HEK293 (cell line): ENCODE measurements at regions not wholly inside any gene's neighbourhood (a gene's known extent, or its start where the extent isn't known, plus 50 kb on each side); places are given as distances from the start of the nearest gene placed in this dataset.

Experiments
- KLF8 ChIP-seq: fragments of 450-650 bp; formaldehyde crosslinking; IDR thresholded peaks from 2 replicates; pipeline ENCODE4 v1.5.1; 2016; ENCODE audit warnings: missing biosample characterization, missing genetic modification characterization
- SALL2 ChIP-seq: fragments of 450-650 bp; formaldehyde crosslinking; IDR thresholded peaks from 2 replicates; pipeline ENCODE4 v1.5.0; 2017; ENCODE audit warnings: missing biosample characterization, mild to moderate bottlenecking, missing genetic modification characterization, borderline replicate concordance
- YY1 ChIP-seq: fragments of 450-650 bp; formaldehyde crosslinking; IDR thresholded peaks from 2 replicates; pipeline ENCODE4 v1.5.1; 2018; ENCODE audit warnings: missing biosample characterization, missing genetic modification characterization
- ZBTB20 ChIP-seq: fragments of 450-650 bp; formaldehyde crosslinking; IDR thresholded peaks from 2 replicates; pipeline ENCODE4 v1.5.1; 2016; ENCODE audit warnings: missing biosample characterization, missing genetic modification characterization
- ZNF223 ChIP-seq: fragments of 450-650 bp; formaldehyde crosslinking; IDR thresholded peaks from 2 replicates; pipeline ENCODE4 v1.5.1; 2016; ENCODE audit warnings: missing biosample characterization, missing genetic modification characterization
- ZNF24 ChIP-seq: fragments of 450-650 bp; formaldehyde crosslinking; IDR thresholded peaks from 2 replicates; pipeline ENCODE4 v1.5.1; 2016; ENCODE audit warnings: missing biosample characterization, missing genetic modification characterization
- ZNF341 ChIP-seq: fragments of 450-650 bp; formaldehyde crosslinking; IDR thresholded peaks from 2 replicates; pipeline ENCODE4; 2016; ENCODE audit warnings: low read depth, missing biosample characterization, missing genetic modification characterization
- ZNF585B ChIP-seq: fragments of 450-650 bp; formaldehyde crosslinking; IDR thresholded peaks from 2 replicates; pipeline ENCODE4 v1.5.1; 2016; ENCODE audit warnings: missing biosample characterization, missing genetic modification characterization
- ZNF843 ChIP-seq: fragments of 450-650 bp; formaldehyde crosslinking; IDR thresholded peaks from 2 replicates; pipeline ENCODE4 v1.5.1; 2016; ENCODE audit warnings: missing biosample characterization, missing genetic modification characterization
- TF ChIP-seq, protein P1 (sequence below): fragments of 450-650 bp; formaldehyde crosslinking; IDR thresholded peaks from 2 replicates; pipeline ENCODE4 v1.5.1; 2016; ENCODE audit warnings: missing biosample characterization, missing genetic modification characterization
- TF ChIP-seq, protein P2 (sequence below): fragments of 450-650 bp; formaldehyde crosslinking; IDR thresholded peaks from 2 replicates; pipeline ENCODE4 v1.5.0; 2017; ENCODE audit warnings: missing biosample characterization, missing genetic modification characterization, borderline replicate concordance

DNA sequence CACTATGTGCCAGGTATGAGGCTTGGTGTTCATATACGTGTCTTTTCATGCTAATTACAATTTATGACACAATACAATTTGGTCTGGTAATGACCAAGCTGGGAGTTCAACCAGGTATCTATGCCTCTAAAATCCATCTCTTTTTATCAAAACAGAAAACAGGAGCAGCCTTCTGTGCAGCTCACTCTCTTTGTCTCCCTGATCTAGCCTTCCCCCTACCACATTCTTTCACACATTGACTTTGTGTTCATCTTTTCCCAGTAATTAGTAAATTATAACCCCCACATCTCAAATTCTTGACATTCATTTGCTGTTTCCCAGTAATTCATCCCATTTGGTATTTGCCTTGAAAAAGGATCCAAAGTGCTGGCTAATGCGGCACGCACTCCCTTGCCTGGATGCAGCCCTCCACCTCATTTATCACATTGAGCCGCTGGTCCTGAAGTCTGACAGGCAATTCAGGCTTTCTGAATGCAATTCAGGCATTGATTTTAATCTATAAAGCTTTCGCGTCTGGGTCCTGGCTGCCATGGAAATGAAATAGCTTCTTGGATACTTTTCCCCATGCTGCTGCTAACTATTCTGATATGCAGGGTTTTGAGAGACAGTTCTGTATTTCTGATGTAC lies 112.5 kb upstream of the ANKRD1 start:
- no peak for TF ChIP-seq ZBTB20 (tag by site-specific recombination)
- TF ChIP-seq, protein P1, sequence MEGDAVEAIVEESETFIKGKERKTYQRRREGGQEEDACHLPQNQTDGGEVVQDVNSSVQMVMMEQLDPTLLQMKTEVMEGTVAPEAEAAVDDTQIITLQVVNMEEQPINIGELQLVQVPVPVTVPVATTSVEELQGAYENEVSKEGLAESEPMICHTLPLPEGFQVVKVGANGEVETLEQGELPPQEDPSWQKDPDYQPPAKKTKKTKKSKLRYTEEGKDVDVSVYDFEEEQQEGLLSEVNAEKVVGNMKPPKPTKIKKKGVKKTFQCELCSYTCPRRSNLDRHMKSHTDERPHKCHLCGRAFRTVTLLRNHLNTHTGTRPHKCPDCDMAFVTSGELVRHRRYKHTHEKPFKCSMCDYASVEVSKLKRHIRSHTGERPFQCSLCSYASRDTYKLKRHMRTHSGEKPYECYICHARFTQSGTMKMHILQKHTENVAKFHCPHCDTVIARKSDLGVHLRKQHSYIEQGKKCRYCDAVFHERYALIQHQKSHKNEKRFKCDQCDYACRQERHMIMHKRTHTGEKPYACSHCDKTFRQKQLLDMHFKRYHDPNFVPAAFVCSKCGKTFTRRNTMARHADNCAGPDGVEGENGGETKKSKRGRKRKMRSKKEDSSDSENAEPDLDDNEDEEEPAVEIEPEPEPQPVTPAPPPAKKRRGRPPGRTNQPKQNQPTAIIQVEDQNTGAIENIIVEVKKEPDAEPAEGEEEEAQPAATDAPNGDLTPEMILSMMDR (tag by site-specific recombination) = no peak
- TF ChIP-seq ZNF341 = no peak
- no peak for TF ChIP-seq SALL2
- no peak for TF ChIP-seq ZNF223 (tag by site-specific recombination)
- TF ChIP-seq, protein P2, sequence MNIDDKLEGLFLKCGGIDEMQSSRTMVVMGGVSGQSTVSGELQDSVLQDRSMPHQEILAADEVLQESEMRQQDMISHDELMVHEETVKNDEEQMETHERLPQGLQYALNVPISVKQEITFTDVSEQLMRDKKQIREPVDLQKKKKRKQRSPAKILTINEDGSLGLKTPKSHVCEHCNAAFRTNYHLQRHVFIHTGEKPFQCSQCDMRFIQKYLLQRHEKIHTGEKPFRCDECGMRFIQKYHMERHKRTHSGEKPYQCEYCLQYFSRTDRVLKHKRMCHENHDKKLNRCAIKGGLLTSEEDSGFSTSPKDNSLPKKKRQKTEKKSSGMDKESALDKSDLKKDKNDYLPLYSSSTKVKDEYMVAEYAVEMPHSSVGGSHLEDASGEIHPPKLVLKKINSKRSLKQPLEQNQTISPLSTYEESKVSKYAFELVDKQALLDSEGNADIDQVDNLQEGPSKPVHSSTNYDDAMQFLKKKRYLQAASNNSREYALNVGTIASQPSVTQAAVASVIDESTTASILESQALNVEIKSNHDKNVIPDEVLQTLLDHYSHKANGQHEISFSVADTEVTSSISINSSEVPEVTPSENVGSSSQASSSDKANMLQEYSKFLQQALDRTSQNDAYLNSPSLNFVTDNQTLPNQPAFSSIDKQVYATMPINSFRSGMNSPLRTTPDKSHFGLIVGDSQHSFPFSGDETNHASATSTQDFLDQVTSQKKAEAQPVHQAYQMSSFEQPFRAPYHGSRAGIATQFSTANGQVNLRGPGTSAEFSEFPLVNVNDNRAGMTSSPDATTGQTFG = no peak
- TF ChIP-seq KLF8 (tag by site-specific recombination) = no peak
- no peak for TF ChIP-seq ZNF585B (tag by site-specific recombination)
- no peak for TF ChIP-seq ZNF24
- TF ChIP-seq ZNF843 (tag by site-specific recombination) = no peak
- TF ChIP-seq YY1 = no peak
